ENCODE measurements at regions not wholly inside any gene's neighbourhood (a gene's known extent, or its start where the extent isn't known, plus 50 kb on each side); places are given as distances from the start of the nearest gene placed in this dataset.

DNA sequence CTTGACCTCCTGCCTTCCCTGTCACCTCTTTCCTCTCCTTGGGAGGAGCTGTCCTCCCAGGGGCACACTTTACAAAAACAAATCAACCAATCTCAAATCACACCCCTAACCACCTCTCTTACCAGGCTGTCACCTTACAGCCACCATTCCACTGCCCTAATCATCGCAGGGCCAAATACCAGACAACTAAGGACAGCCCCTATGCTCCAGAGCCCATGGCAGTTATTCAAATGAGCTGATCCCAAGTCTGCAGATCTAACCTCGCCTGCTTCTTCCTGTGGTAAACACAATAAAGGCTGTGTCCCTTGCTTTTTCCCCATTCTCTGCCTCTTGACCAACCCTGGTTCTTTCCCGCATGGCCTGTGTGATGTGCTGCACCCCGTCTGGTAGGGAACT, 154.2 kb upstream of the CNTNAP5 start:
- intact Hi-C loops (cut with micrococcal nuclease) = no loop called here
- ATAC-seq (no peak), DNase-seq (no peak)

- no peak for DNase-seq
- intact Hi-C loops (cut with micrococcal nuclease) = no loop called here
- ATAC-seq = no peak
Observed at GRCh38 chr2:123890148-123890547, 134.9 kb upstream of the CNTNAP5 start.

GRCh38 chr2:123894167-123894566, 130.9 kb upstream of the CNTNAP5 start:
- intact Hi-C loops (cut with micrococcal nuclease) = no loop called here
- ATAC-seq = no peak
- no peak for DNase-seq

GRCh38 chr2:123895651-123896050, 129.4 kb upstream of the CNTNAP5 start:
- intact Hi-C loops (cut with micrococcal nuclease) = no loop called here
- DNase-seq = no peak
- ATAC-seq = no peak

GRCh38 chr2:123901256-123901655, 123.8 kb upstream of the CNTNAP5 start:
- intact Hi-C loops (cut with micrococcal nuclease) = no loop called here
- no peak for DNase-seq
- ATAC-seq = no peak

DNA sequence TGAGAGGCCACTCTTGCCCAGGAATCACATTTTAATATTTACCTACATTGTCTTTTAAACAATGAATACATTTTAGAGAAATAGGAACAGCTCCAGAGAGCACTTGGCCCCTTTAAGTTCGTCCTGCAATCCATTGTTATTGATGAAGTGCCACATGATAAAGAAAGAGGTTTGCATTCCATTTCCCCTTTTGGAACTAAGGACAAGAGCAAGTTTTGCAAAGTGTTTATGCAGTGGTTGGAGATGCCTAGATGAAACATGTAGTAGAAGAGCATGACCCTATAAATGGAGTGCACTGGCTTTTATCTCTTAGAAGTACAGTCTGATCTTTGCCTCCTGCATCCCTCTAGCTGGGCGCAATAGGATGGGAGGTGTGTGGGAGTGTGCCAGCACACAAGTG, 118.7 kb upstream of the CNTNAP5 start:
- DNase-seq = no peak
- no peak for ATAC-seq
- intact Hi-C loops (cut with micrococcal nuclease) = no loop called here

DNA sequence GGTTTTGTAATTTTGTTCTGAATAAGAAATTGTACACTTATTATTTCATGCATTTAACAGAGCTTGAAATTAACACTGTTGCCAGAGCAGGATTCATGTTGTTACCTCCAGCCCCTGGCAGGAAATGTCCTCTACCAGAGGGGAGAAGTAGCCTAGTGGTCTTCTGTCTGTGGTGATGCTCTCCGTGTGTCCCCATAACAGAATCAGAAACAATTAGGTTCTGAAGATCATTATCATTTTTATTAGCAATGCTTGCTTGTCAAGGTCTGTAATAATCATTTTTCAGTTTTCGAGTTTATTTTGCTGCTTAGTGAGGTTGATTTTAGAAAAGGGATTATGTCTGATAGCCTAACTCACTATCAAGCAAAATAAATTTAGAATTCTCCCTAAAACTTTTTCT, 116.6 kb upstream of the CNTNAP5 start:
- intact Hi-C loops (cut with micrococcal nuclease) = no loop called here
- ATAC-seq (no peak), DNase-seq (no peak)

- DNase-seq = no peak
- ATAC-seq = no peak
- intact Hi-C loops (cut with micrococcal nuclease) = no loop called here
Observed at GRCh38 chr2:123912171-123912570, 112.9 kb upstream of the CNTNAP5 start.

GRCh38 chr2:123913143-123913735, 111.8 kb upstream of the CNTNAP5 start:
- intact Hi-C loops (cut with micrococcal nuclease) = no loop called here
- DNase-seq = no peak

DNA sequence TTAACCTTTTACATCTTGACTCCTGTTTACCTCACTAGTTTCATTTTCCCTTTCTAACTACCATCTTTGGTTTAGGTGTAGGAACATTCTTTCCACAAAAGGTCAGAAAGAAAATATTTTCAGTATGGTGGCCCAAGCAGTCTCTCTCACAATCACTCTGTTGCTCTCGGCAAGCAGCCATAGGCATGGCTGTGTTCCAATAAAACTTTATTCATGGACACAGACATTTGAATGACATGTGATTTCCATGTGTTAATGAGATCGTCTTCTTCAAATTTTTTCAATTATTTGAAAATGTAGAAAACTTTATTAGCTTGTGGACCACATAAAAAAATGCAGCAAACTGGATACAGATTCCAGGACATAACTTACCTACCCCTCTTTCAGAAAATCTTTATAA, 109.7 kb upstream of the CNTNAP5 start:
- intact Hi-C loops (cut with micrococcal nuclease) = no loop called here
- ATAC-seq (no peak), DNase-seq (no peak)

More at GRCh38 chr2:123913143-123913735, 111.8 kb upstream of the CNTNAP5 start:
- no peak for ATAC-seq

DNA sequence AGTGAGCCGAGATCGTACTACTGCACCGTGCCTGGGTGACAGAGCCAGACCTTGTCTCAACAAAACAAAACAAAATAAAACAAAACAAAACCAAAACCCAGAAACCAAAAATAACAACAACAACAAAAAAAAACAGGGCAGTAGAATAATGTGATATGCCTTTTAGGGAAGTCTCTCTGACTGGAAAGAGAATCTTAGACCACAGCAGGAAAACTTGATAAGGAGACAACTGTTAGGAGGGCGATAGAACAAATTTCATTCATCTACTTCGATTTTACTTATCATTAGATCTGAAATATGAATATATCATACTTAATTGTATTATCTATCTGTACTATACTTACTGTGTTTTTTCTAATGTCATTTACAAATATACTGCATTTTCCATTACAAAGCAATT, 109.0 kb upstream of the CNTNAP5 start:
- no peak for DNase-seq
- intact Hi-C loops (cut with micrococcal nuclease) = no loop called here
- no peak for ATAC-seq

- no peak for DNase-seq
- intact Hi-C loops (cut with micrococcal nuclease) = no loop called here
- no peak for ATAC-seq
Observed at GRCh38 chr2:123916531-123916930, 108.6 kb upstream of the CNTNAP5 start.

GRCh38 chr2:123917241-123917640, 107.8 kb upstream of the CNTNAP5 start:
- no peak for DNase-seq
- no peak for ATAC-seq
- intact Hi-C loops (cut with micrococcal nuclease) = no loop called here

DNA sequence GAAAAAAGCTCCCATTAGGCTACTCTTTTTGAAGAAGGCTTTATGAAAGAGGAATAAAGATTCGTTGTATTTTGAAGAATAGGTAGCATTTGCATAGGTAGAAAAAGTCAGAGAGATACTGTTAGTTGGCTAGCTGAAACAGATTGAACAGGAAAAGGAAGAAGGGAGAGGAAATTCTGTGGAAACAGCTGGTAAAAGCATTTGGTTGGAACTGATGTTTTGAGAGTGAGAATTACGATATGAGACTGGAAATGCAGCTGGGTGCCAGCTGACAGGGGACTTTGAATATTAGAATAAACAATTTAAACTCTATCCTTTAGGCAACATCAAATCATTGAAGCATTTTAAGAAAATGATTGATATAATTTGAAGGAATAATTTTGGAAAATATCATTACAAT, 96.7 kb upstream of the CNTNAP5 start:
- DNase-seq (no peak), ATAC-seq (no peak)
- intact Hi-C loops (cut with micrococcal nuclease) = no loop called here

DNA sequence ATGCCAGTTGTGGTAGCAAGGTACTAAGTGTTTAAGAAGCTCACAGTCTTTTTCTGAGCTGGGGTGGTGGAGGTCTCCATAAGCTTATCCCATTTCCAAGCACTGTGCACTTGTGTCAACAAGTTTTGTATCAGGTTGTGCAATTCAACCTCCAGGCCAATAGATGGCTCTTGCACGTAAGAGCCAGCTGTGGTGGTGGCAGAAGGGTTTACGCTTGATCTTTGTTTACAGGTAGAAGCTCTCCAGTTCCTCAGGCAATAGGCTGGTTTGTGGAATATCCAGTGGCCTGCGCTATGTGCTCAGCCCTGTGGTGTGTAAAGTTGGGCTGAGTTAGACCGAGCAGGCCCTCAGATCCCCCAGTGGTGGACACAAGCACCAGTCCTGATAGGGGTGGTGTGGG, 89.7 kb upstream of the CNTNAP5 start:
- intact Hi-C loops (cut with micrococcal nuclease) = no loop called here
- DNase-seq = no peak
- no peak for ATAC-seq

- ATAC-seq = no peak
- DNase-seq = no peak
- intact Hi-C loops (cut with micrococcal nuclease) = no loop called here
Observed at GRCh38 chr2:123953846-123954245, 71.2 kb upstream of the CNTNAP5 start.

- ATAC-seq = no peak
- intact Hi-C loops (cut with micrococcal nuclease) = no loop called here
Observed at GRCh38 chr2:123958011-123958410, 67.1 kb upstream of the CNTNAP5 start.

GRCh38 chr2:123961576-123961975, 63.5 kb upstream of the CNTNAP5 start:
- intact Hi-C loops (cut with micrococcal nuclease) = no loop called here
- ATAC-seq = no peak
- DNase-seq = no peak

More at GRCh38 chr2:123958011-123958410, 67.1 kb upstream of the CNTNAP5 start:
- no peak for DNase-seq

- DNase-seq (no peak), ATAC-seq (no peak)
- intact Hi-C loops (cut with micrococcal nuclease) = no loop called here
Observed at GRCh38 chr2:123971564-123972318, 53.3 kb upstream of the CNTNAP5 start.
